Left ventricle myocardium inferior (tissue), 1 donor: ENCODE measurements at regions not wholly inside any gene's neighbourhood (a gene's known extent, or its start where the extent isn't known, plus 50 kb on each side); places are given as distances from the start of the nearest gene placed in this dataset.
"Not testable (repeated sequence)": the region's sequence is repeated elsewhere in the genome, so short reads cannot be mapped to it uniquely, and the experiment has no call there.

Experiments
- DNase-seq: peaks from one replicate; pipeline ENCODE4 v3.0.0-alpha.2; 2020
- H3K27ac ChIP-seq: fragments of 200-600 bp; replicated peaks from 2 replicates; pipeline ENCODE4 v1.8.0; 2021
- H3K27me3 ChIP-seq: fragments of 200-600 bp; 2 replicates; pipeline ENCODE4 v1.8.0; 2021; ENCODE audit warnings: low read depth
- H3K36me3 ChIP-seq: fragments of 200-600 bp; 2 replicates; pipeline ENCODE4 v1.8.0; 2021
- H3K4me1 ChIP-seq: fragments of 200-600 bp; 2 replicates; pipeline ENCODE4 v1.8.0; 2021
- H3K4me3 ChIP-seq: fragments of 200-600 bp; 2 replicates; pipeline ENCODE4 v1.8.0; 2021; ENCODE audit warnings: mild to moderate bottlenecking, moderate library complexity
- H3K9me3 ChIP-seq: fragments of 200-600 bp; replicated peaks from 2 replicates; pipeline ENCODE4 v1.8.0; 2021
- intact Hi-C: fragments of 100-400 bp; cut with micrococcal nuclease; formaldehyde crosslinking; loops from one replicate; pipeline ENCODE4 v1.11.0; 2022
- TF ChIP-seq, protein P1 (sequence below): fragments of 200-600 bp; IDR thresholded peaks from 2 replicates; pipeline ENCODE4 v1.8.0; 2021; ENCODE audit warnings: antibody characterized with exemption, mild to moderate bottlenecking, borderline replicate concordance
- donor health status: DM: no; HTN: yes; CAD: no; lungs with severe emphysema.

DNA sequence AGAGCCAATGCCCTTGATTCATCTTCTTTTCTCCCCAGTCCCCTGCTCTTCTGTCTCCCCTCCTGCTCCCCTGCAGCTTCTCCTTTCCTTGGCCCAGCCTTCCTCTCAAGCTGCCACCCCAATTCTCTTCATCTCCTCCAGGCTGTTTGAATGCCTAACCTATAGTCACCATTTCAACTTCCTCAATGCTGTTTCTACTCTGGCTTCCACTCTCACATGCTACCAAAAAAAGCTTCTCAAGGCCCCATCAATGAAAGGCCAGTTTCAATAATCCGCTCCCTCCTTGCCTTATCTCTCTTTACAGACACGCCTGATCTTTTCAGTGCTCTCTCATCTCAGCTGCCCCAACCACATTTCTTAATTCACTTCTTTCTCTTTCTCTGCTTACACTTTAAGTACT lies 212.2 kb upstream of the GPR149 start:
- Histone ChIP-seq H3K4me3 (no peak overlapping the region), H3K36me3 (no peaks in the 10 kb centered on the region), H3K9me3 (peaks cover 18% of the 10 kb centered on the region), H3K27ac (no peak overlapping the region), H3K4me1 (no peaks in the 10 kb centered on the region), H3K27me3 (no peaks in the 10 kb centered on the region)
- TF ChIP-seq, protein P1, sequence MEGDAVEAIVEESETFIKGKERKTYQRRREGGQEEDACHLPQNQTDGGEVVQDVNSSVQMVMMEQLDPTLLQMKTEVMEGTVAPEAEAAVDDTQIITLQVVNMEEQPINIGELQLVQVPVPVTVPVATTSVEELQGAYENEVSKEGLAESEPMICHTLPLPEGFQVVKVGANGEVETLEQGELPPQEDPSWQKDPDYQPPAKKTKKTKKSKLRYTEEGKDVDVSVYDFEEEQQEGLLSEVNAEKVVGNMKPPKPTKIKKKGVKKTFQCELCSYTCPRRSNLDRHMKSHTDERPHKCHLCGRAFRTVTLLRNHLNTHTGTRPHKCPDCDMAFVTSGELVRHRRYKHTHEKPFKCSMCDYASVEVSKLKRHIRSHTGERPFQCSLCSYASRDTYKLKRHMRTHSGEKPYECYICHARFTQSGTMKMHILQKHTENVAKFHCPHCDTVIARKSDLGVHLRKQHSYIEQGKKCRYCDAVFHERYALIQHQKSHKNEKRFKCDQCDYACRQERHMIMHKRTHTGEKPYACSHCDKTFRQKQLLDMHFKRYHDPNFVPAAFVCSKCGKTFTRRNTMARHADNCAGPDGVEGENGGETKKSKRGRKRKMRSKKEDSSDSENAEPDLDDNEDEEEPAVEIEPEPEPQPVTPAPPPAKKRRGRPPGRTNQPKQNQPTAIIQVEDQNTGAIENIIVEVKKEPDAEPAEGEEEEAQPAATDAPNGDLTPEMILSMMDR, result no peak
- DNase-seq, result no peak
- intact Hi-C loops, result no loop called here

DNA sequence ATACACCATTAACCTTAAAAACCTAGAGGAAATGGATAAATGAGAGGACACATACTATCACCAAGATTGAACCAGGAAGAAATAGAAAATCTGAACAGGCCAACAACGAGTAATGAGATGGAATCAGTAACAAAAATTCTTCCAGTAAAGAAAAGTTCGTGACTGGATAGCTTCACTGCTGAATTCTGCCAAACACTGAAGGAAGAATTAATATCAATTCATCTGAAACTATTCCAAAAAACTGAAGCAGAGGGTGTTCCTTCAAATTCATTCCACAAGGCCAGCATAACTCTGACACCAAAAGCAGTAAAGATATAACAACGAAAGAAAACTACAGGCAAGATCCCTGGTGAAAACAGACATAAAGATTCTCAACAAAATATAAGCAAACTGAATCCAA lies 195.8 kb upstream of the GPR149 start:
- intact Hi-C loops, result no loop called here
- H3K27me3 ChIP-seq, result no peaks in the 10 kb centered on the region
- H3K4me3 ChIP-seq, result no peak overlapping the region
- no peak for DNase-seq
- TF ChIP-seq, protein P1, result no peak
- no peak overlapping the region for H3K27ac ChIP-seq
- peaks cover 43% of the 10 kb centered on the region for H3K9me3 ChIP-seq
- no peaks in the 10 kb centered on the region for H3K36me3 ChIP-seq
- no peaks in the 10 kb centered on the region for H3K4me1 ChIP-seq

DNA sequence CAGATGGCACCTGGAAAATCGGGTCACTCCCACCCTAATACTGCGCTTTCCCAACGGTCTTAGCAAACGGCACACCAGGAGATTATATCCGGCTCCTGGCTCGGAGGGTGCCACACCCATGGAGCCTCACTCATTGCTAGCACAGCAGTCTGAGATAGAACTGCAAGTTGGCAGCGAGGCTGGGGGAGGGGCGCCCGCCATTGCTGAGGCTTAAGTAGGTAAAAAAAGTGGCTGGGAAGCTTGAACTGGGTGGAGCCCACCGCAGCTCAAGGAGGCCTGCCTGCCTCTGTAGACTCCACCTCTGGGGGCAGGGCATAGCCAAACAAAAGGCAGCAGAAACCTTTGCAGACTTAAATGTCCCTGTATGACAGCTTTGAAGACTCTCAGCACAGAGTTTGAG lies 189.6 kb upstream of the GPR149 start:
- H3K27ac ChIP-seq, H3K4me1 ChIP-seq, H3K4me3 ChIP-seq, DNase-seq, H3K27me3 ChIP-seq, H3K36me3 ChIP-seq, intact Hi-C loops: not testable (repeated sequence)
- peaks cover 33% of the 10 kb centered on the region for H3K9me3 ChIP-seq

DNA sequence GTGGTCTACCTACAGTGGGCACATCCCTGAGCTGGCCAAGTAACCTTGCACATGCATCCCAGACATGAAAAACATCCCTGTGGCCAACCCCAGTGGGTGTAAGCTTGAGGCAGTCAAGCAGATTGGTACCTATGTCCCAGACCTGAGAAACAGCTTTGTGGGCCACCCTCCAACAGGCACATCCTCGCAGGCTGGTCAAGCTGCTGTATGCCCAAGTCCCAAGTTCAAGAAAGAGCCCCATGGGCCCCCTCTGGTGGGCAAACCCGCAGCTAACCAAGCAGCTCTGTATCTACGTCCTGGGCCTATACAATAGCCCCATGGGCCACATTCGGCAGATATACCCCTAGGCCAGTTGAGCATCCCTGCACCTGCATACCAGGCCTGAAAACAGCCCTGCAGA lies 186.3 kb upstream of the GPR149 start:
- intact Hi-C loops, result no loop called here
- Histone ChIP-seq H3K4me3 (no peak overlapping the region), H3K4me1 (no peaks in the 10 kb centered on the region), H3K27ac (no peak overlapping the region), H3K36me3 (no peaks in the 10 kb centered on the region), H3K27me3 (no peaks in the 10 kb centered on the region), H3K9me3 (peaks cover 30% of the 10 kb centered on the region)
- DNase-seq, result no peak
- TF ChIP-seq, protein P1, result no peak

DNA sequence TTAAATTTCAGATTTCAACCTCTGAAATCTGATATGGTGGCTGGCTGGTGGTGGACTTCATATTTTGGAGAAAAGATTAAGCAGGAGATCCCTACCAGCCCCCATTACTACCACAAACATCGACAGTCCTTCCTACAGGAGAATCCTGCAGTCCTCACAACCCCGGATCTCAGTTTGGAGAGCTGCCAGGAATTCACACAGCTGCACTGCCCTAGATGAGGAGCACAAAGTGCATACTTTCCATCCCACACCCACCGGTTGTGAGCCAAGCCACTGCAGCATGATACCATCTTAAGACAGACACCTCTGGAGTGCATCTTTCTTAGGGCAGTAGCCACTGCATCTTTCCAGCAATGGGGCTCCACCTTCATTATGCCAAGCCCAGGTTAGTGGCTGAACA lies 185.5 kb upstream of the GPR149 start:
- Histone ChIP-seq H3K27me3 (no peaks in the 10 kb centered on the region), H3K9me3 (peaks cover 30% of the 10 kb centered on the region), H3K36me3 (no peaks in the 10 kb centered on the region), H3K4me3 (no peak overlapping the region), H3K27ac (no peak overlapping the region), H3K4me1 (no peaks in the 10 kb centered on the region)
- DNase-seq, result no peak
- TF ChIP-seq, protein P1, result no peak
- intact Hi-C loops, result no loop called here

DNA sequence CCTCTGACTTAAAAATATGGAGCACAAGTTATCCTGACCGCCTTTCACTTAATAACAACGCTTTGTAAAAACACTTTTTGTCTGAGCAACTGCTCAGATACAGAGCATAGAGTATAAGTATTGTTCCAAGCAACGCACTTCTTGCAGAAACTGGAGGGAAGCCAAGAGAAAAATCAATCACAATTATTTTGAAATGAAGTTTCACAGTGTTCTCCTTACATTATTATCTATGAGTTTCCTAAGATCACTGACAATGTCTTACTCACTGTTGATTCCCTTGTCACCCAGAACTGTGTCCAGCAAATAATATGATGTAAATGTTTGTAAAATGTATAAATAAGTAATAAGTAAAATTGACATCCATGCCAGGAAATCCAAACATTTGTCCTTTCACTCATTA lies 184.6 kb upstream of the GPR149 start:
- peaks cover 26% of the 10 kb centered on the region for H3K9me3 ChIP-seq
- H3K36me3 ChIP-seq, result no peaks in the 10 kb centered on the region
- TF ChIP-seq, protein P1, result no peak
- no peak overlapping the region for H3K4me3 ChIP-seq
- no peaks in the 10 kb centered on the region for H3K4me1 ChIP-seq
- intact Hi-C loops, result no loop called here
- DNase-seq, result no peak
- H3K27me3 ChIP-seq, result no peaks in the 10 kb centered on the region
- no peak overlapping the region for H3K27ac ChIP-seq
